Choroid plexus epithelial cell (primary cell): ENCODE measurements at regions not wholly inside any gene's neighbourhood (a gene's known extent, or its start where the extent isn't known, plus 50 kb on each side); places are given as distances from the start of the nearest gene placed in this dataset.

Experiments used
- DNase-seq: peaks from one replicate; pipeline ENCODE4 v3.0.0-alpha.2; 2010; ENCODE audit warnings: low read depth
- H3K4me3 ChIP-seq: 2 replicates; pipeline ENCODE4 v1.5.1; 2011; ENCODE audit warnings: low read depth, mild to moderate bottlenecking, control low read depth, low read length, moderate library complexity
- CTCF ChIP-seq: conservative IDR thresholded peaks from 2 replicates; pipeline ENCODE4 v1.5.1; 2011; ENCODE audit warnings: low read depth, mild to moderate bottlenecking, control low read depth, inconsistent platforms, low read length, moderate library complexity

DNA sequence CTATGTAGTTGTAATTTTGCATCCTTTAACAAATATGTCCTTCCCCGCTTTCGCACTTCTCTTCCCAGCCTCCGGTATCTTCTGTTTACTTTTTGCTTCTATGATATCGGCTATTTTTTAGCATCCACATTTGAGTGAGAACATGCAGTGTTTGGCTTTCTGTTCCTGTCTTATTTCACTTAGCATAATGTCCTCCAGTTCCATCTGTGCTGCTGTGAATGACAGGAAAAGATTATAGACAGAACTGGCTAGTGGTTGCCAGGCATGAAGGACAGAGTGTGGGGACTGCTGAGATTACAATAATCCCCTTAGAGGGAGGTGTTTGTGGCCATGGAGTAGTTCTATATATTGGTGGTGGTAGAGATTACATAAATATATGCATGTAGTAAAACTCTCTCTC, 588.6 kb downstream of the NLGN4X start:
- DNase-seq, result no peak
- H3K4me3 ChIP-seq, result no peak overlapping the region
- TF ChIP-seq CTCF, result no peak

- TF ChIP-seq CTCF, result no peak
- no peak for DNase-seq
- H3K4me3 ChIP-seq, result no peak overlapping the region
Measured at GRCh38 chrX:5638572-5638971, 590.1 kb downstream of the NLGN4X start.

DNA sequence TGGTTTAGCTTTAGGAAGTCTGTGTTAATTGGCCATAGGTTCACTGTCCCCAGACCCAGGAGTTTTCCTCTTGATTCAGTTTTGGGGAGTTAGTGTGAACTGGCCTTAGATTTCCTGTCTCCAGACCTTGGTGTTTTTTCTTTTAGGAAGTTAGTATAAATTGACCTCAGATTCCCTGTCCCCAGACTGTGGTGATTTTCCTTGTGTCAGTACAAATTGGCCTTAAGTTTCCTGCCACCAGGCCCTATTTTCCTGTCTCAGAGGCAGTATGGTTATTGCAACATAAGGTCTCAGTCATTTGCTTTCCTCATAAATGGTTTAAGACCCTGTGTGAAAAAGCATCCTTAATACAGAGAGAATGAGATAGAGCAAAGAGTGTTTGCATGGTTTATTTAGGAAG, 595.8 kb downstream of the NLGN4X start:
- H3K4me3 ChIP-seq, result no peak overlapping the region
- no peak for DNase-seq
- no peak for TF ChIP-seq CTCF

DNA sequence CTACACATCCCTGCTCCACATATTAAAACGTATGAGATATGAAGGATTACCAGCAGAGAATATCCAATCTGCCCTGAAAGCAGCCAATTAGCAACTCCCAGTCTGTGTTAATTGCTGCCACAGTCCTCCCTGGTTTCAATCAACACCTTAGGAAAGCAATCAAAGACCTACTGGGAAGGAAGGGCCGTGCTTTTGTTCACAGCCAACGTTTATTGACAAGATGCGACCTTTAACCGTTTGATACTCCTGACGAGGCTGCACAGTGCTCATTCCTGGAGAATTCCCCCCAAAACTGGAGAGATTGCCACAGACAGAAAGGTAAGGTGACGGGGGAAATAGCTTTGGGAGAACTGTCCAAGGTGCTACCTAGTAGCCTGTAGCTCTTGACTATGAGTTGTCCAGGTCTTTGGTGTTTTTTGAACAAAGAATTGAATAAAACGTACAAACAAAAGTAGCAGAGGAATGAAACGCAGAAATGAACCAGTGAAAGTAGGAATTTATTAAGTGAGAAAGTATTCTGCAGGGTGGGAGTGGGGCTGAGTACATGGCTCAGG, 596.5 kb downstream of the NLGN4X start:
- H3K4me3 ChIP-seq, result no peak overlapping the region
- no peak for DNase-seq
- TF ChIP-seq CTCF, result no peak

DNA sequence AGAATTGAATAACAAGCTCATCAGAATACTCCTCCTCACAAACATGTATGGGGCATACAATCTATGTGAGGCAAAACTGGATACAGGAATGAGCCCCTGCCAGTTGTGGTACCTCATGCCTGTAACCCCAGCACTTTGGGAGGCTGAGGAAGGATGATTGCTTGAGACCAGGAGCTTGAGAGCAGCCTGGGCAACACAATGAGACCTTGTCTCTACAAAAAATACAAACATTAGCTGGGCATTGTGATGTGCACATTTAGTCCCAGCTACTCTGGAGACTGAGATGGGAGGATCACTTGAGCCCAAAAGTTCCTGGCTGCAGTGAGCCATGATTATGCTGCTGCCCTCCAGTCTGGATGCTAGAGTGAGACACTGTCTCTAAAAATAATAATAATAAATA, 611.0 kb downstream of the NLGN4X start:
- DNase-seq, result no peak
- no peak overlapping the region for H3K4me3 ChIP-seq
- TF ChIP-seq CTCF, result no peak

DNA sequence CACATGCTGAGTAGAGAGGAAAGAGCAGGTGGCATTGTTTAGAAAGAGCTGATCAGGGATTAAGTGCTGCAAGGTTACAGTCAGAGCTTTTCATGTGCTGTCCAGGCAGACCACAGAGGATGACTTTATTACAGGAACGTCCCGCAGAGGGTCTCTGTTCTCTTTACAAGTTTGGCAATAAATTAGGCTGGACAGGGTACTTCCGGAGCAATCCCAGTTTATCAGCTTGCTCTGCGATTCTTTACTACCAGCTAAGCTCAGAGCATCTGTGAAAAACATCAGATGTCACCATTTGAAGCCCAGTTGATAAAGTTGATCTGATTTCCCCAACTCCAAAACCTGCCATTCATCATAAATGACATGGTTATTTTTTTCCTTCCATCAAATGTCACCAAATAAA, 633.1 kb downstream of the NLGN4X start:
- no peak overlapping the region for H3K4me3 ChIP-seq
- DNase-seq, result no peak
- TF ChIP-seq CTCF, result no peak

DNA sequence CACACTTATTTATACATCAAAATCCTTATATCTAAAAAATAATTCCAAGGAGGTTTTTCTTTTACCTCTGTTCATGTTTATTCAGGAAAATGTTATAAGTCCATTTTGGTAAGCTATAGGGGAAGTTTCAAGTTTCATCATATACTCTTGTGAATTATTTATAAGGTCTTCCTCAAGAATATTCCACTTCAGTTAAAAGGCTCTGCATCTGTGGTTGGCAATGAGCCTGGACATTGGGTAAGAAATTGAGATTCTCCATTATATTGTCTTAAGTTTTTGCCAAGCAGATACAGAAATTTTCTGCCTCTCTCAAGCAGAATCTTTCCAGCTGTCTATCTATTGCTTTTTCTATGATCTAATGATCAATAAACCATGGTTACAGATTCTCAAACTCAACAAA, 641.9 kb downstream of the NLGN4X start:
- H3K4me3 ChIP-seq, result no peak overlapping the region
- no peak for DNase-seq
- no peak for TF ChIP-seq CTCF
